ENCODE measurements at regions not wholly inside any gene's neighbourhood (a gene's known extent, or its start where the extent isn't known, plus 50 kb on each side); places are given as distances from the start of the nearest gene placed in this dataset.

- TF ChIP-seq, protein P1, sequence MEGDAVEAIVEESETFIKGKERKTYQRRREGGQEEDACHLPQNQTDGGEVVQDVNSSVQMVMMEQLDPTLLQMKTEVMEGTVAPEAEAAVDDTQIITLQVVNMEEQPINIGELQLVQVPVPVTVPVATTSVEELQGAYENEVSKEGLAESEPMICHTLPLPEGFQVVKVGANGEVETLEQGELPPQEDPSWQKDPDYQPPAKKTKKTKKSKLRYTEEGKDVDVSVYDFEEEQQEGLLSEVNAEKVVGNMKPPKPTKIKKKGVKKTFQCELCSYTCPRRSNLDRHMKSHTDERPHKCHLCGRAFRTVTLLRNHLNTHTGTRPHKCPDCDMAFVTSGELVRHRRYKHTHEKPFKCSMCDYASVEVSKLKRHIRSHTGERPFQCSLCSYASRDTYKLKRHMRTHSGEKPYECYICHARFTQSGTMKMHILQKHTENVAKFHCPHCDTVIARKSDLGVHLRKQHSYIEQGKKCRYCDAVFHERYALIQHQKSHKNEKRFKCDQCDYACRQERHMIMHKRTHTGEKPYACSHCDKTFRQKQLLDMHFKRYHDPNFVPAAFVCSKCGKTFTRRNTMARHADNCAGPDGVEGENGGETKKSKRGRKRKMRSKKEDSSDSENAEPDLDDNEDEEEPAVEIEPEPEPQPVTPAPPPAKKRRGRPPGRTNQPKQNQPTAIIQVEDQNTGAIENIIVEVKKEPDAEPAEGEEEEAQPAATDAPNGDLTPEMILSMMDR (conservative IDR thresholded peaks at IDR 0.05), result no peak
- TF ChIP-seq ZFX (IDR thresholded peaks at IDR 0.05), result no peak
Measured at GRCh38 chr4:147136310-147136709, 190.6 kb upstream of the TTC29 start.
